Effector CD8-positive, alpha-beta T cell (primary cell): ENCODE measurements at regions not wholly inside any gene's neighbourhood (a gene's known extent, or its start where the extent isn't known, plus 50 kb on each side); places are given as distances from the start of the nearest gene placed in this dataset.

ENCODE experiments used
- DNase-seq: peaks from one replicate; lab custom pipeline; 2025; lab: John Stamatoyannopoulos, UW

DNA sequence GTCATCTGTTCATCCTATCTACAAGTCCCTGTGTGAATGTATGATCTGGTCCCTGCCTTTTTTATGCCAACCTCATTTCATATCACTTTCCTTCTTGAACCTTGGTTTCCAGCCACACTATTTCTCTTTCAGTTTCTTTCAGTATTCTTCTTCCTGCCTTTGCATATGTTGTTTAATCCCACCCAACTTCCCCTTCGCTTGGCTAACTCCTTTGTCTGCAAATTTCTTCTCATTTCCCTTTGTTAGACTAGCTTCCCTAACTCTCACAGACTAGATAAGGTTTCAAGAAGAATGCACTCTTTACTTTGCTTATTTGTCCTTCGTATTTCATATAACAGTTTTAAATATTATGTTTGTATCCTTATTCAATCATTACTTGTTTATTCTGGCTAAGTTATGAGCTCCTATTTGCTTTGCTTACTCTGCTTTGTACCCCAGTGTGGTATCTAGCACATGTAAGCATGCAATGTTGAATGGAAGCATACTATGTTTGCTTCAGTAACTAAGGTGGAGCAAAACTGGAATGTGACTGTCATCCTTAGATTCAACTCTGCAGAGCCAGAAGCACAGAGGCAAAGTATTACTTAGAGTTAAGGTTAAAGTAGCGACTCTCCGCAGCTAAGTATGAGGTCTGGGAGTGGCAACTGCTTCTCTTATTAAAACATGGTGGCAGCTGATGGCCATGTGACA lies 681.3 kb downstream of the CPS1 start:
- no peak for DNase-seq

DNA sequence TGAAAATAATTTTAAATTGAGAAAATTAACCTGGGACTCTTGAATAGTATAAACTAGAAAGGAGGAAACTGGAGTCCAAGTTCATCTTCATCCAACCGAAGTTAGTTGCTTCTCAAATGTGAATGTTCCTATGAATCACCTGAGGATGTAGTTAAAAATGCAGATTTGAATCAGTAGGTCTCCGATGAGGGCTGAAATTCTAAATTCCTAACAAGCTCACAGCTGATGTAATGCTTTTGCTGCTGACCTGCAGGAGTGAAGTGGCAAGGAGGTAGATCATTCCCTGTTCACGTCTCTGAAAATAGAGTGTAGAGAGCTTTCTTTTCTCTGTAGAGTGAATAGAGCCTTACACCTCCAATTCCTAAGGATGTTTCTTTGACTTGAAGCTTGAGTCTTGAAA lies 685.5 kb downstream of the CPS1 start:
- DNase-seq: no peak

DNA sequence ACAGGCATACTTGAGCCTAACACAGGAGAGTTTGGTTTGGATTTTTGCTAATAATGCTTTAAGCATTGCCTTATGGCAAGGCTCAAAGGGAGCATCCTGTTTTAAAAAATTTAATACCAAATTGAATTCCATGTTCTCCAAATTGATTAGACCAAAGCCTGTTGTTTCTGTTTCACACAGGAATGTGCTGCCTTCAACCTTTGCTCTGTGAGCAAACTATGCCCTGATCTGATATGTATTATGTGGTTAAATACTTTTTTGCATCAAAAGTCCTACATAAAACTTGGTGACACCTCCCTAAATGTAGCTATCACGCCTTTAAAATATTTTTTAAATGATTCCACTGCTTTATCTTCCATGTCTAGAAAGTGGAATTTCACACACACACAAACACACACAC lies 691.4 kb downstream of the CPS1 start:
- DNase-seq: no peak

DNA sequence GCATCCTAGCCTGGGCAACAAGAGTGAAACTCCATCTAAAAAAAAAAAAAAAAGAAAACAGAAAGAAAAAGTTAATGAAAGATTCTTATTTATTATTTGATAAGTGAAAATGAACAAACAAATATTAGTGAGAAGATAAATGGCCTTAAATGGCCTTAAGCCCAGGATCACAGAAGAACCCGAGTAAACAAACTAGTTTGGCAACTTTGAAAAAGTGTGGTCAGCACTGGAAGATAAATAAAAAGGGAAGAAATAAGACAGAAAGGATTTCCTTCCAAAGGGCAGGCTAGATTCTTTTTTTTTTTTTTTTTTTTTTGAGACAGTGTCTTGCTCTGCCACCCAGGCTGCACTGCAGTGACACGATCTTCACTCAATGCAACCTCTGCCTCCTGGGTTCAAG lies 692.4 kb downstream of the CPS1 start:
- DNase-seq: no peak

DNA sequence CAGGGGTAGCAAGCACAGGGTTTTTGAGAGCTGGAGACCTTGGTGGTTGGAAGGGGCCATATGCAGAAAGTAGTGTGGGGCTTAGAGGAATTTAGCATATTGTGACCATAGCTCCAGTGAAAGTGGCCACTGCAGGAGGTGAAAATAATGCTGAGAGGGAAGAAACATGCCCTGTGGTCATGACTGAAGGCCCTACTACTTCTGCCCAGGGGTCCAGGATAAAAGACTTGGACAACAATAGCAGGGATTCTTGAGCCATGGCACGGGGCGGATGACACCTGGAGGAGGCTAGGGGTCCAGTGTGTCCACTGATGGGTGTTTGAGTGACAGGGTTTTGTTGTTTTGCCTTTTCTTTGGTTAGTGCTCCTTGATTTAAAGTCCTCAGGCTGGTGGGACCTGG lies 694.6 kb downstream of the CPS1 start:
- no peak for DNase-seq

DNA sequence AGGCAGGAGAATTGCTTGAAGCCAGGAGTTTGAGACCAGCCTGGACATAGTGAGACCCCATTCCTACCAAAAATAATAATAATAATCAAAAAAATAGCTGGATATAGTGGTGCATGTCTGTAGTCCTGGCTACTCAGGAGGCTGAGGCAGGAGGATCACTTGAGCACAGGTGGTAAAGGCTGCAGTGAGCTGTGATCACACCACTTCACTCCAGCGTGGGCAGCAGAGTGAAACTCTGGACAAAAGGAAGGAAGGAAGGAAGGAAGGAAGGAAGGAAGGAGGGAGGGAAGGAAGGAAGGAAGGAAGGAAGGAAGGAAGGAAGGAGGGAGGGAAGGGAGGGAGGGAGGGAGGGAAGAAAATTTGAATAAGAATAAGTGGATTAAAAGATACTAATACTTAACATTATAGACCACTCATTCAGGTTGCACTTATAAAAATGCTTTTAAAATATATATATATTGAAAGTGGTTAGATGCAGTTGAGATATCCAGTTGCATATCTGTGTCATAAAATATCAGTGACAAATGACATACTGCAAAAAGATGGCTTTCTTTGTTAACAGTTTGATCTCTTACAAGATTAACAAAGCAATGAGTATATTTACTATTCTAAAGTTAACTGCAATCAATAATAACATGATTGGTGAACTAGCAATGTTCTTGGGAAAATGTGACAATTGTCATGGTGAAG lies 702.4 kb downstream of the CPS1 start:
- no peak for DNase-seq

DNA sequence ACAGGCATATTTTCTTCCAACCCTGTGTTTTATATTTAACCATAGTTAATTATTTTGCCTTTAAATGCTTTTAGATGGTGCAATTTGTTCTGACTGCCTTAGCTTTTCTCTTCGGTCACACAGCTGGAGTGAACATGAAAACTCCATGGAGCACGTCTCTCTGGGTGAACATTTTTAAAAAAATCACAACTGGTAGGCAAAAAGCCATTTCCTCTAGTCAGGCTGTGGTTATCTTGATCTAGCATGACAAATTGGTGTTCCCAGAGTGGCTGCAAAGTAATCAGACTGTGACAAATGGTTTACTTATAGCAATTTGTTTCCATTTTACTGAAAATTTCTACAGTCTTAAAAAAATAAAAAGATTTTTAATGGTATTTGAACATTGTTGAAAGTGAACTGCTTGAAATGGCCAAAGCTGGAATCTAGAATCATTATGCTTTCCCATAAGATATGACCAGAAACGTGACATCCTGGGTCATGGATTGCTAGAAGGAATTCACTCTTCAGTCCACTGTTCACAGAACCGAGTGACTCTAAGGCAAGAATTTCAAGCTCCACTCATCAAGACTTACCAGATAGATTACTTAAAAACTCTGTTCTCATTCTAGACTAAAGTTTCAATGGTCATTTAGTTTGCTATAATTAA lies 703.6 kb downstream of the CPS1 start:
- no peak for DNase-seq

DNA sequence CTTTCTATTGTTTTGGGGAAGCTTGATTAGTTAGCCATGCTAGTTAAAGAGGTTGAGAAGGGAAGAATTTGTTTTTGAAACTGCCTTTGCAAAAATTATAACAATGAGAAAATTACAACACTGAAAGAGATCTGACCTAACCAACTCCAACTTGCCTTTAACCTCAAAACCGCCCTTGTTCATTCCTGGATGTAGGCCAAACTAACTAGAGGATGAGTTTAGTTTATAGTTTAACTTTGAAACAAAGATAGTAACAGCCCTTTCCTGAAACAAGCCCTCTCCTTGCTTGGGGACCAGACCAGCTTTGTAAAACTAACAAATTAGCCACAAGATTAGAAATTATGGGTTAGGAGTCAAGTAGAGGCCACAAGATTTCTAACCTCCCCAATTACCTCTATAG lies 713.9 kb downstream of the CPS1 start:
- no peak for DNase-seq

DNA sequence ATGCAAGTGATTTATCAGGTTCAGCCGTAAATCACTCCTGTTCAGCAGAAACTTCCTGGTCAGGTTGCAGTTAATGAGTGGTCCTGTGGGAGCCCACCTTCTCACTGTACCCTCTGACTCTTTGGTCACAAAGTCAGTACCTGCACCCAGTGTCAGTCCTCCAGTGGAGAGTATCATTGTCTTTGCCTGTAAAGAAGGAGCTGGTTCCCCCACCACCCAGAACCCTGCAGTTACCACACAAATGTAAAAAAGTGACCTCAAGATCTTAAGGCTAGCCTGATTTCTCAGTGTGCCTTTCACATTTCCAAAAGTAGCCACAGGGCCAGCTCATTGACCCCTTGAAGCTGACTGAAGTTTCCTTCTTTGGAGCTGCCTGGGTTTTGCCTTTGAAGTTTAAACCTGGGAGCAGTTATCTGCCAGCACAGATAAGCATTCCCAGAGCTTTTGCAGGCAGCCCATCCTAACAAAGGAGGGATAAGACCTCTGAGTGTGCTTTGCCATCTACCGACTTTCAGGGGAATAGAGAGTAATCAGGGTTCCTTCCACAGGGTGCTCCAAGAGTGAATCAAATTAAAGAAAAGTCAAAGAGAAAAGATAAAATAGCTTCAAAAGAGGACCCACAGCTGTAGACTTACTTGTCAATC lies 725.2 kb downstream of the CPS1 start:
- no peak for DNase-seq

DNA sequence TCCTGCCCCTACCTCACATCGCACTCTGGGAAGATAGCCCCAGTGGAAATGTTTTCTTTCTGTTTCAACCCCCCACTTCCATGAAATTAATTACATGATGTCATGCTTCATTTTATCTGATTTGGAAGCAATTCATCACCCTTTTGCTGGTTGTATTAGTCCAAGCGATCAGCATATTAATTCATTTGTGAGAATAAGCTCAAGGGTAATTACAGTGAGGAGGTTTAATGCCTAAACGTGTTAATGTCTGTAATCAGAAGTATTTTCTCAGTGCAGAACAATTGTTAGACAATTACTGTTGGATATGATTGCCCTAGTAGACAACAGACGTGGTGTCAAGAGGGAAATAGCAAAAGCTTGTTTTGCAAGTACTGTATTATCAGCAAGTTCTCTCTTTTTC lies 746.3 kb downstream of the CPS1 start:
- no peak for DNase-seq

DNA sequence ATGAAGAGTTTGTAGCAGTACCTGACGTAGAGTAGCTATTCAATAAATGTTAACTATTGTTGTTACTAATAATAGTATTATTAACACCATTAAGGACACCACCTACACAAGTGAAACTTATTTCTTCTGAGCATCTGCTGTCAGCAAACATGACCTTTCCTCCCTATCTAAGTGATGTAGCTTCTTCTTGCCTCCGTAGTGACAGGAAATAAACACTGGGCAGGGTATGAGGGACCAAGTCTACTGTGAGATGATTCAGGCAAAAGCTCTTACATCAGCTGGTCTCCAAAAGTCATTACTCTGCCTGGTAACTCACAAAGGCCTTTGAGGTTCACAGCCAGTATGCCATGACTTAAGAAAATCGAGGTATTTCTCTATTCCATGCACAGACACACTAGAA lies 750.5 kb downstream of the CPS1 start:
- no peak for DNase-seq
